VCaP (cell line): ENCODE measurements at regions not wholly inside any gene's neighbourhood (a gene's known extent, or its start where the extent isn't known, plus 50 kb on each side); places are given as distances from the start of the nearest gene placed in this dataset.

ENCODE experiments used
- H3K27ac ChIP-seq: fragments of 450-650 bp; 2 replicates; pipeline ENCODE4 v1.5.1; 2017
- TF ChIP-seq, protein P1 (sequence below): fragments of 450-650 bp; conservative IDR thresholded peaks from 2 replicates; pipeline ENCODE4 v1.5.1; 2017; ENCODE audit warnings: mild to moderate bottlenecking, moderate library complexity

DNA sequence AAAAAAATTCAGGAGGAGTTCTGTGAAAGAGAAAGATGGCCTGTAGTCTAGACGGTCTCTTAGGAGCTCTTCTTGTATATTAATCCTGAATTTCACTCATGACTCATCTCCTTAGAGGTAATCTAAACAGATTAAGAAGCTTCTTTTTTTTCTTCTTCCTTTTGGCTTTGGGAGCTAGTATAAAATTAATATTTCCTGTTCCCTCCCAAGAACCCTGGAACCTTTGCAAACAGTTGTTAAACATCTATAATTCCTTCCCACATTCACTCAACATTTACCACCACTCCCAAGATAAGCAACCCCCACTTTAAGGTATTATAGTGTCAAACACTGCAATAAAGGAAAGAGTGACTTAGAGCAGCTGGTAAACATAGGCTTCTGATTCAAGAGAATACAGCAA, 146.4 kb upstream of the EDNRA start:
- TF ChIP-seq, protein P1, sequence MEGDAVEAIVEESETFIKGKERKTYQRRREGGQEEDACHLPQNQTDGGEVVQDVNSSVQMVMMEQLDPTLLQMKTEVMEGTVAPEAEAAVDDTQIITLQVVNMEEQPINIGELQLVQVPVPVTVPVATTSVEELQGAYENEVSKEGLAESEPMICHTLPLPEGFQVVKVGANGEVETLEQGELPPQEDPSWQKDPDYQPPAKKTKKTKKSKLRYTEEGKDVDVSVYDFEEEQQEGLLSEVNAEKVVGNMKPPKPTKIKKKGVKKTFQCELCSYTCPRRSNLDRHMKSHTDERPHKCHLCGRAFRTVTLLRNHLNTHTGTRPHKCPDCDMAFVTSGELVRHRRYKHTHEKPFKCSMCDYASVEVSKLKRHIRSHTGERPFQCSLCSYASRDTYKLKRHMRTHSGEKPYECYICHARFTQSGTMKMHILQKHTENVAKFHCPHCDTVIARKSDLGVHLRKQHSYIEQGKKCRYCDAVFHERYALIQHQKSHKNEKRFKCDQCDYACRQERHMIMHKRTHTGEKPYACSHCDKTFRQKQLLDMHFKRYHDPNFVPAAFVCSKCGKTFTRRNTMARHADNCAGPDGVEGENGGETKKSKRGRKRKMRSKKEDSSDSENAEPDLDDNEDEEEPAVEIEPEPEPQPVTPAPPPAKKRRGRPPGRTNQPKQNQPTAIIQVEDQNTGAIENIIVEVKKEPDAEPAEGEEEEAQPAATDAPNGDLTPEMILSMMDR = no peak
- peak overlapping the region; percentile 47 for H3K27ac ChIP-seq

DNA sequence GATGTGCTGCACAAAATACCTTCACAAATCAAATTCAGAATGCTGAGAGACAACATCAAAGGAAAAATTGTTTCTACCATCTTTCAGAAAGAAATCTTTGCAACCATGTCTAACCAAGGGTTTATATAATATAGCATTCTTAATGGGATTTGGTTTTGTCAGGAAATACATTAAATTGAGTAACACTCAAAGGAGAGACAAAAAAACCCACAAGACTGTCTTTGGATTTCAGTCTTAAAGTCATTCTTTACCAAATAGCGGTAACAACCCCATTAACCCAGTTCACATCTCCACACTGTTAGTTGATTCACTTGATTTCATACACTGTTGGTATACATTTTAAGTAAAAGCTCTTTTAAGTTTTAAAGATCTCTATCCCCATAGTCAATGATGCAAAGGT, 145.7 kb upstream of the EDNRA start:
- peak overlapping the region; percentile 47 for H3K27ac ChIP-seq

DNA sequence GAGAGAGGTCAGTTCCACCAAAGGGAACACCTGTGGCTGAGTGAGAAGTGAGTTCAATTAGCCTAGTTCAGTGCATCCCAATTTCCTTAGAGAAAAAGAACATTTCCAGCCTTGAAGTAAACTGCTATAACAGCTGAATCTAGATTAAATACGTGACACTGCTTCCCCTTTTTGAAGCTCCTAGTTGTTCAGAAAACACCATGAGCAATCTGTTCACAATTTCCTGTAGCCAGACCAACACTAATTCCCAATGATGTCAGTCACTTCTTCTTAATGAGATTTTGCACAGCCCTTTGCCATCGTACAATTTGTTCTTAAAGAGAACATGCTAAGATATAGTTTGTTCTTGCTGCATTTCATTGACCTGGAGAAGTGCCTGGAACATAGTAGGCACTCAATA, 144.6 kb upstream of the EDNRA start:
- H3K27ac ChIP-seq = no peak overlapping the region
- TF ChIP-seq, protein P1 = no peak

More for the DNA sequence above, 145.7 kb upstream of the EDNRA start:
- TF ChIP-seq, protein P1 = no peak

DNA sequence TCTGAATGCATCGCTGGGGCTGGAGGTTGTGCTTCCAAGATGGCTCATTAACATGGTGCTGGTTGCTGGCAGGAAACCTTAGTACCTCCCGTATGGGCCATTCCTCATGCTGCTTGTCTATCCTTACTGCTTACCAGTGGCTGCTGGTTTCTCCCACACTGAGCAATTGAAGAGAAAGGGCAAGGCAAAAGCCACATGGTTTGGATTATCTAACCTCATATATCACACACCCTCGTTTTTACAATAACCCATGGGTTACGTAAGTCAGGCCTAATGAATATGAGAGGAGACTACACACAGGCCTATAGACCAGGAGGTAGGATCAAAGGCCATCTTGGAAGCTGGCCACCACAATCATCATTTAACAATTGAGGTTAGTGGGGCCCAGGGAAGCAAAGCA, 141.8 kb upstream of the EDNRA start:
- TF ChIP-seq, protein P1 = no peak
- no peak overlapping the region for H3K27ac ChIP-seq

DNA sequence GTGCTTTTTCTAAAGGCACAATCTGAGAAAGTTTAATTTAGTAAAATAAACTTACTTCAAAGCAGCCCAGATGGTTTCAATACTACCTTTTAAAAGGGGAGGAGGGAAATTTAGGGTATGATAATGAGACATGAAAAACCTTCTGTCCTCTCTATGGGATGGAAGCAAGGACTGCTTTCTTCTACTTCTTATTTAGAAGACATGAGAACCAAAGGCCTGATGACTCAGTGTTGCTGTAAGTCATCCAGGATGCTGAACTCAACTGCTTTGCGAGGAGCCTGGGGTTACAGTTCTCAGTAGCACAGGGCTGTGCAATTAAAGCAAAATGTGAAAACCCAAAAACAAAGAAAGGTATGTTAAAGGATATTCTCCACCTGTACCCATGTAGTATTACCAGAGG, 140.8 kb upstream of the EDNRA start:
- H3K27ac ChIP-seq = no peak overlapping the region
- TF ChIP-seq, protein P1 = no peak

DNA sequence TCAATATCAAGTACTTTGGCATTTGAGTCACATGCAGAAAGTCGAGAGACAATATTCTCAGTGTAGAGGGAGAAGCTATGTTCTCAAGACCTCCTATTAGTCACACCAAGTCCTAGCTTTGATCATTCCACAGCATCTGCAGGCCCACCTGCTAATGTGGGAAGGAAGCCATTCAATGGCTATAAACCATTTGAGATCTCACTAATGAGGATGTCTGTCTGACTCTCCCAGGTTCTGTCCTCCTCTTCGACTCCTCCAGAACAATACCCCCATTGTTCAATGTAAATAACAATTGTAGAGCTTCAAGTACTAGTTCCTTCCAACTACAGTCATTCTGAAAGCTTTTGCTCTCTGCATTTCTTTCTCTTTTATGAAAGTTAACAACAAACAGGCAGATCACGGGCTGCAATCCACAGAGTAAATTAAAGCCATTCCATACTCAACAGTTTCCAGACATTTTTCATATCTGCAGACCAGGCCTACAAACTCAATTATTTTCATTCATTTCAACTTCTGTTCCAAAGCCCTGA, 140.2 kb upstream of the EDNRA start:
- H3K27ac ChIP-seq = no peak overlapping the region
- TF ChIP-seq, protein P1 = no peak

DNA sequence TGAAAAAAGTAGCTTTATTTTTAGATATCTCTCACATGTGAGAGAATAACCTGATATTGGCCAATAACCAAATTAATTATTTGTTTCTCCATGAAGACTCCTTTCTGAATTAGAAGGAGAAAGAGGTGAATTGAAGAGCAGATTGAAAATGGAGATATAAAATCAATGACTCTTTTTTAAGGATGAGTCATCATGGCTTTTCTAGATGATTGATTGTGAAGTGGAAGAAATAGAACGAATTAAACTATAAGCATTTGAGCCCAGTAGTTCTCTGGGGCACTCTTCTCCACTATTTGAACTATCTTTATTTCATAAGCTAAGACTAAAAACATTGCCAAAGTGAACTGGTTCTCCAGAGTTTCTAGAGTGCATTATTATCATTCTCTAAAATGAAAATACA, 137.2 kb upstream of the EDNRA start:
- TF ChIP-seq, protein P1 = no peak
- no peak overlapping the region for H3K27ac ChIP-seq
